Activated CD8-positive, alpha-beta memory T cell treated with anti-CD3 and anti-CD28 coated beads, Interleukin-2, amount 50 U/mL, for 24 hours (primary cell): ENCODE measurements at regions not wholly inside any gene's neighbourhood (a gene's known extent, or its start where the extent isn't known, plus 50 kb on each side); places are given as distances from the start of the nearest gene placed in this dataset.

Experiments
- DNase-seq: peaks from one replicate; pipeline ENCODE4 v3.0.0-alpha.2; 2020; ENCODE audit errors: extremely low read depth

GRCh38 chr15:85307687-85308045, 72.7 kb upstream of the AKAP13 start:
- DNase-seq, result no peak

- no peak for DNase-seq
These were observed 68.8 kb upstream of the AKAP13 start for GRCh38 chr15:85311647-85312046.

- no peak for DNase-seq
These were observed 67.9 kb upstream of the AKAP13 start for GRCh38 chr15:85312486-85312885.

DNA sequence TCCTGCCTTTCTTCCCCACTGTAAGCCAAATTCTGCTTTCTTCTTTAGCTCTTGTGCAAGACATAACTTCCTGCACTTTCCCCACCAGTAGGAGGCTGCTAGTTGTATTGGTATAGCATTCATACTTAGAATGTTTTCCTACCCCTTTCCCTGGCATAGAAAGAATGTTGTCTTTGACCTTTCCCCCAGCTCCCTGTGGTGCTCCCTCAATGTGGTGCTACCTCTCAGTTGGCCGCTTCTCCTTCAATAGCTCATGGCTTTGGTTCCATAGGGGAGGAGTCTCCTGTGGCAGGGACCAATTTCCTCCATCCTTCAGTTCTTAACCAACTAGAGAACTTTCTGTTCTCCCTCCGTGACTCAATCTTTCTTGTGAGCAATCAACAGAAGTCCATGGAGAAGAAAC, 67.5 kb upstream of the AKAP13 start:
- DNase-seq, result no peak

DNA sequence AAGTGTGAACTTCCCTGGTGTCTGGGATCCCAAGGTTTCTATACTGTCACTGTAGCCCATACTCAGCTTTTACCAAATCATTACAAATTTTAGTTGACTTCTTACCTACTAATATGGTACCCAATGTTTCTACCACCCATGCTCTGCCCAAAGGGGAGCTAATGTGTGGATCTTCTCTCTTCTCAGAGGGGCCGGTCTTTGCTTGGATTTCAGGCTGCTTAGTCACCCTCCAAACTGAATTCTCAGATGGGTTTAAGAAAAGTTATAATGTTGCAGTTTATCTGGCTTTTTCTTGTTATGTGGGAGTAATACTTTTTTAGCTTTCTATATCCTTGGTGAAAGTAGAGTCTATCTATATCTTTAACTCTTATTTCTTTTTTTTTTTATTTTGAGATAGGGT, 67.1 kb upstream of the AKAP13 start:
- no peak for DNase-seq

GRCh38 chr15:85314146-85314545, 66.3 kb upstream of the AKAP13 start:
- no peak for DNase-seq

DNA sequence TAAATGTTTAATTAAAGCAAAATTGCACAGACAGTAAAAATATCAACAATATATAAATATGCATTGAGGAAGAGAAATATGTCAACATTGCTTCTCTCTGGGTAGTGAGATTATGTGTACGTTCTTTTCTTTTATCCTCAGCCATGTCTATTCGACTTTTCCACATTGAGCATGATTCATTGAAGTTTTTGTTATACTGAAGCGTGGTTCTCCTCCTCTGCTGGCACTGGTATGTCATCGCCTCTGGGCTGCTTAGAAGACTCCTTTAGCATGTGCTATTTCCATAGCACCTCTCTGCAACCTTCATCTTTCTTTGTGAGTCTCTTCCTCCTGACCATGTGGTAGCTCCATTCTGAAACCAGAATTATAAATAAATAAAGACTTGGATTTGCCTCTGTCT, 65.8 kb upstream of the AKAP13 start:
- no peak for DNase-seq

- DNase-seq, result no peak
These were observed 64.0 kb upstream of the AKAP13 start for GRCh38 chr15:85316244-85316934.

- no peak for DNase-seq
These were observed 62.2 kb upstream of the AKAP13 start for GRCh38 chr15:85318048-85318731.

DNA sequence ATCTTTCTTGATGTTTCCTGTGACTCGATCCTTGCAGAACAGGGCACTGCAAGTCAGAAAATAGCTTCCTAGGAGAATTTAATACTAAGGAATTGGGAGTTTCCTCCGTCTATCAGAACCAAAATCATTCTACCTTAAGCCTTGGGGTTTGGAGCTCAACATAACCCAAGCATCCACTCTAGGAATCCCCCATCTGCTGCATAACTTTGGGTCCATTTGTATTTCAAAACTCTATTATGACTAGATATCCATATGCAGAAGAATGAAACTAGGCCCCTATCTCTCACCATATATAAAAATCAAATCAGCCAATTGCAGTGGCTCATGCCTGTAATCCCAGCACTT, 61.7 kb upstream of the AKAP13 start:
- DNase-seq, result no peak

- no peak for DNase-seq
These were observed 56.2 kb upstream of the AKAP13 start for GRCh38 chr15:85324202-85324601.

GRCh38 chr15:85325834-85326233, 54.6 kb upstream of the AKAP13 start:
- no peak for DNase-seq

- DNase-seq, result no peak
These were observed 54.1 kb upstream of the AKAP13 start for GRCh38 chr15:85326291-85326690.

- DNase-seq, result no peak
These were observed 52.6 kb upstream of the AKAP13 start for GRCh38 chr15:85327820-85328219.

DNA sequence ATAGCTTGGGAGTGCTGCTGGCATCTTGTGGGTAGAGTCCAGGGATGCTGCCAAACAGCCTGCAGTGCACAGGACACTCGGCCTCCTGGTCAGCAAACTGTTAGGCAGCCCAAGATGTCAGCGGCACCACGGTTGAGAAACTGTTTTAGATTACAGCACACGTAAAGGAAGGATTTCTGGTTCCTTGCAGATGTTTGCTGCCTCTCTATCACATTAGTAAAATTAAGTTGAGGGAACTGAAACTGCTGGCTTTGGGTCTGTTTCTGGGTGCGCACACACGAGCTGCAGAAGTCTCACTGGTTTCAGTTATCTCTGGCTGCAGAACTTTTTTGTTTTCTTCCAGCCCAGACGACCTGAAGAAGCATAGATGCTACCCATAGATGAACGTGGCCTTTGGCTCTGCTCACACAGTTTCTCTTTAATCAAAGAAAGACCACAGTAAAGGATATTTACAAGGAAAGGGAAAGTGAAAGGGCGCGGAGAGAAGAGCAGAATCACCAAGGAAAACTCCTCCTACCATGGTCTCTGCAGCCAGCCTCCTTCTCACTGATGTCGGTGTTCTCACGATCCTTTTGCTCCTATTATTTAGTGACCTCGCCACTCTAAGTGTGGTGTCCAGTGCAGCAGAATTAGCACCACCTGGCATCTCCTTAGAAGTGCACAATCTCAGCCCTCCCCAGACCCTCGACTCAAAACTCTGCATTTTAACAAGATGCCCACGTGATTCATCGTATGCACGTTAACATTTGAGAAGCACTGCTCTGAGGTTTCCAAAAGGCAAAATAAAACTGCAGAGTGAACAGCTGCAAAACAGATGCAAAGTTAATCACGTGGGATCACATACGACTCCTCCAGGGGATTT, 50.6 kb upstream of the AKAP13 start:
- no peak for DNase-seq
